ENCODE measurements at regions not wholly inside any gene's neighbourhood (a gene's known extent, or its start where the extent isn't known, plus 50 kb on each side); places are given as distances from the start of the nearest gene placed in this dataset.

DNA sequence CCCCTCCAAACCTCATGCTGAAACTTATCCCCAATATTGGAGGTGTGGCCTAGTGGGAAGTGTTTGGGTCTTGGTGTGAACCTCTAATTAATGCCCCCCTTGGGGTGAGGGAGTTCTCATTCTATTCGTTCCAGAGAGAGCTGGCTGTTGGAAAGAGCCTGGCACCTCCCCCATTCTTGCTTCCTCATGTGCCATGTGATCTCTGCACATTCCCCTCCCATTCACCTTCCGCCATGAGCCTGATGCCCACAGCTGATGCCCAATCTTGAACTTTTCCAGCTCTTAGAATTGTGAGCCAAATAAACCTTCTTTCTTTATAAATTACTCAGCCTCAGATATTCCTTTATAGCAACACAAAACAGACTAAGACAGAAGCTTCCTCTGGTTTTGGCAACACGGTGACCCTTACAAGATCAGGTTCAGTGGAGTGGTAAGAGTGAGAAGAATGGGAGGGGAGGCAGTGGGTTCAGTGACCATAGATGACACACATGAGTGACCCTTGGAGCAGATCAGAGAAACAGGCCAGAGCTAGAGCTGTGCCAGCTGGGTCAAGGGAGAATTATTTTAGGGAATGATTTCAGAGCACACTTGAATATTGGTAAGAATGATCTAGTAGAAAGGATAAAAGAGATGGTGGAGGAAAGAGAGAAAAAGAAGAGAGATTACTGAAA is 176.4 kb downstream of the LY86 start:
- Mint-ChIP-seq H3K36me3 (ENCODE audit: low read depth) (no peaks in the 10 kb centered on the region), H3K9me3 (peaks cover 8% of the 10 kb centered on the region), H3K4me3 (no peak overlapping the region), H3K4me1 (no peaks in the 10 kb centered on the region), H3K27ac (no peak overlapping the region), H3K27me3 (ENCODE audit: insufficient read depth) (peaks cover 21% of the 10 kb centered on the region)
- H3K9ac ChIP-seq (ENCODE audit: extremely low read depth, low read length, poor library complexity, severe bottlenecking) = no peak overlapping the region
- H3K36me3 ChIP-seq (ENCODE audit: control insufficient read depth, insufficient read depth, low read length) = no peaks in the 10 kb centered on the region
- TF ChIP-seq, protein P1, sequence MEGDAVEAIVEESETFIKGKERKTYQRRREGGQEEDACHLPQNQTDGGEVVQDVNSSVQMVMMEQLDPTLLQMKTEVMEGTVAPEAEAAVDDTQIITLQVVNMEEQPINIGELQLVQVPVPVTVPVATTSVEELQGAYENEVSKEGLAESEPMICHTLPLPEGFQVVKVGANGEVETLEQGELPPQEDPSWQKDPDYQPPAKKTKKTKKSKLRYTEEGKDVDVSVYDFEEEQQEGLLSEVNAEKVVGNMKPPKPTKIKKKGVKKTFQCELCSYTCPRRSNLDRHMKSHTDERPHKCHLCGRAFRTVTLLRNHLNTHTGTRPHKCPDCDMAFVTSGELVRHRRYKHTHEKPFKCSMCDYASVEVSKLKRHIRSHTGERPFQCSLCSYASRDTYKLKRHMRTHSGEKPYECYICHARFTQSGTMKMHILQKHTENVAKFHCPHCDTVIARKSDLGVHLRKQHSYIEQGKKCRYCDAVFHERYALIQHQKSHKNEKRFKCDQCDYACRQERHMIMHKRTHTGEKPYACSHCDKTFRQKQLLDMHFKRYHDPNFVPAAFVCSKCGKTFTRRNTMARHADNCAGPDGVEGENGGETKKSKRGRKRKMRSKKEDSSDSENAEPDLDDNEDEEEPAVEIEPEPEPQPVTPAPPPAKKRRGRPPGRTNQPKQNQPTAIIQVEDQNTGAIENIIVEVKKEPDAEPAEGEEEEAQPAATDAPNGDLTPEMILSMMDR (conservative IDR thresholded peaks at IDR 0.05) = no peak
- no peaks in the 10 kb centered on the region for H3K9me3 ChIP-seq (ENCODE audit: control insufficient read depth, low read length)
- no peaks in the 10 kb centered on the region for H3K27me3 ChIP-seq (ENCODE audit: control insufficient read depth, insufficient read depth, low read length, poor library complexity, severe bottlenecking)
- no peak for DNase-seq
- H3K4me1 ChIP-seq (ENCODE audit: control insufficient read depth, insufficient read depth, low read length) = no peaks in the 10 kb centered on the region
- H3K4me3 ChIP-seq (ENCODE audit: low read length) = no peak overlapping the region
- no peak overlapping the region for H3K27ac ChIP-seq (ENCODE audit: low read depth, low read length)
- WGBS, 2 experiments (ENCODE audit: insufficient coverage in 1 of 2, insufficient read length in 1 of 2) = 86 to 100% methylated on average over 1 to 3 of the region's 3 CpGs

DNA sequence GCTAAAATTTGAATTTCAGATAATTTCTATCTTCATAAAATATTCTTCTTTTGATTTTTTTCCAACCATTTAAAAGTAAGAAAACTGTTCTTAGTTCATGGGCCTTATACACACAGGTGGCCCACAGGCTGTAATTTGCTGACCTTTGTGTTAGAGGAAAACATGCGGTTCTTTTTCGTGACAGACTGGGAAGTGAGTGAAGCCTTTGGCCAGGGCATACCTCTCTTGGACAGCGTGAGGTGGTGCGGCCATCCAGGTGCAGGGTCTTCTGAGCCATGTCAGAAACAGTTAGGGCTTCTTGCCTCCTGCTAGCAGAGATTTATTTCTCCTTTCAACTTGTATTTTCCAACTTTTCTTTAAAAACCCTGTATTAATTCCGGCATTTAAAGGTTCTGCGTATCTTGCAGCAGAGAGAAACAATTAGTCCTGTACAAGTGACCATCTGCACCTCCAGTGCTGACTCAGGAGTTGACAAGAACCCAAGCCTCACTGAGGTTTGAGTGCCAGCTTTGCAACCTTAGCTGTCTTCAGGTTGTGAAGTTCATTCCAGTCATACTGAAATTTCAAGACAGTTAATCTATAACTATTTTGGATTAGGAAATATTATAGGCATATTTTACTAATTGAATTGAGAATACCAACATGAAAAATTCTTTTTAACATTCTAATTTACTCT is 177.8 kb downstream of the LY86 start:
- Mint-ChIP-seq H3K4me1 (no peaks in the 10 kb centered on the region), H3K4me3 (no peak overlapping the region), H3K27me3 (ENCODE audit: insufficient read depth) (peaks cover 20% of the 10 kb centered on the region), H3K27ac (no peak overlapping the region), H3K36me3 (ENCODE audit: low read depth) (no peaks in the 10 kb centered on the region), H3K9me3 (peaks cover 5% of the 10 kb centered on the region)
- WGBS, 2 experiments (ENCODE audit: insufficient coverage in 1 of 2, insufficient read length in 1 of 2) = 95 to 98% methylated on average over 6 of the region's 6 CpGs
- Histone ChIP-seq H3K36me3 (ENCODE audit: control insufficient read depth, insufficient read depth, low read length) (no peaks in the 10 kb centered on the region), H3K27ac (ENCODE audit: low read depth, low read length) (no peak overlapping the region), H3K4me1 (ENCODE audit: control insufficient read depth, insufficient read depth, low read length) (no peaks in the 10 kb centered on the region), H3K4me3 (ENCODE audit: low read length) (no peak overlapping the region), H3K27me3 (ENCODE audit: control insufficient read depth, insufficient read depth, low read length, poor library complexity, severe bottlenecking) (no peaks in the 10 kb centered on the region), H3K9ac (ENCODE audit: extremely low read depth, low read length, poor library complexity, severe bottlenecking) (no peak overlapping the region), H3K9me3 (ENCODE audit: control insufficient read depth, low read length) (no peaks in the 10 kb centered on the region)
- TF ChIP-seq, protein P1 (conservative IDR thresholded peaks at IDR 0.05) = no peak
- no peak for DNase-seq

DNA sequence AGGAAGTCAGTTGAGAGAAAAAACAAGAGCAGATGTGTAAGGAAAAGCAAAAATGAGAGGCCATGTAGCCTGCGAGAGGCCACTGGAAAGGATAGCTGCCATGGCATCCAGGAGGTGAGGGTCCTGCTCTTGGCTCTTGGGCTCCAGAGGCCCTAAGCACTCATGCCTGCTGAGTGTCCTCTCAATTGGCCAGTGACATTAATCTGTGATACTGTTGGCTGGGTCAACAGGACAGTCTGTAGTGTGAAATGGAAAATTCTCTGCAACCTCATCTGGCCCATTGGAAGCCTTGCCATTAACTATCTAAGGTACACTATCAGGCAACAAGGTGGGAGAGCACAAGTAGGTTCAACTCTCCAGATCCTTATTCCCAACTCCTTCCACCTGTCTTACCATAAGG is 180.9 kb downstream of the LY86 start:
- DNase-seq = no peak
- Mint-ChIP-seq H3K4me3 (no peak overlapping the region), H3K36me3 (ENCODE audit: low read depth) (no peaks in the 10 kb centered on the region), H3K9me3 (no peaks in the 10 kb centered on the region), H3K27ac (no peak overlapping the region), H3K27me3 (ENCODE audit: insufficient read depth) (peaks cover 5% of the 10 kb centered on the region), H3K4me1 (peaks cover 11% of the 10 kb centered on the region)
- Histone ChIP-seq H3K27ac (ENCODE audit: low read depth, low read length) (no peak overlapping the region), H3K36me3 (ENCODE audit: control insufficient read depth, insufficient read depth, low read length) (no peaks in the 10 kb centered on the region), H3K9ac (ENCODE audit: extremely low read depth, low read length, poor library complexity, severe bottlenecking) (no peak overlapping the region), H3K27me3 (ENCODE audit: control insufficient read depth, insufficient read depth, low read length, poor library complexity, severe bottlenecking) (no peaks in the 10 kb centered on the region), H3K4me1 (ENCODE audit: control insufficient read depth, insufficient read depth, low read length) (peaks cover 13% of the 10 kb centered on the region), H3K4me3 (ENCODE audit: low read length) (no peak overlapping the region), H3K9me3 (ENCODE audit: control insufficient read depth, low read length) (no peaks in the 10 kb centered on the region)
- TF ChIP-seq, protein P1 (conservative IDR thresholded peaks at IDR 0.05) = no peak
- WGBS, 2 experiments (ENCODE audit: insufficient coverage in 1 of 2, insufficient read length in 1 of 2) = 96 to 100% methylated on average over 1 of the region's 1 CpG
